HG03575 (cell line): ENCODE measurements at regions not wholly inside any gene's neighbourhood (a gene's known extent, or its start where the extent isn't known, plus 50 kb on each side); places are given as distances from the start of the nearest gene placed in this dataset.
"Not testable (repeated sequence)": the region's sequence is repeated elsewhere in the genome, so short reads cannot be mapped to it uniquely, and the experiment has no call there.

ENCODE experiments used
- ATAC-seq: cut with Tn5 transposase; IDR thresholded peaks from one replicate; pipeline ENCODE4 v1.9.1; 2021; ENCODE audit not compliant: unreplicated experiment, insufficient number of reproducible peaks, low FRiP score; ENCODE audit errors: extremely low read depth

- no peak for ATAC-seq
These were observed 306.7 kb downstream of the CRPPA start for GRCh38 chr7:16114633-16115032.

- ATAC-seq: no peak
These were observed 307.3 kb downstream of the CRPPA start for GRCh38 chr7:16114071-16114470.

- ATAC-seq: no peak
These were observed 308.3 kb downstream of the CRPPA start for GRCh38 chr7:16113058-16113457.

GRCh38 chr7:16106869-16107268 lies 314.5 kb downstream of the CRPPA start:
- ATAC-seq: no peak

GRCh38 chr7:16106300-16106699 lies 315.0 kb downstream of the CRPPA start:
- ATAC-seq: no peak

GRCh38 chr7:16099302-16099849 lies 322.0 kb downstream of the CRPPA start:
- no peak for ATAC-seq

GRCh38 chr7:16098585-16099179 lies 322.7 kb downstream of the CRPPA start:
- no peak for ATAC-seq

- ATAC-seq: no peak
These were observed 323.3 kb downstream of the CRPPA start for GRCh38 chr7:16098058-16098457.

GRCh38 chr7:16095171-16095950 lies 326.0 kb downstream of the CRPPA start:
- ATAC-seq: no peak

GRCh38 chr7:16094651-16095050 lies 326.7 kb downstream of the CRPPA start:
- no peak for ATAC-seq

GRCh38 chr7:16092711-16093110 lies 328.6 kb downstream of the CRPPA start:
- no peak for ATAC-seq

- ATAC-seq: no peak
These were observed 329.5 kb downstream of the CRPPA start for GRCh38 chr7:16091701-16092310.

- ATAC-seq: no peak
These were observed 331.5 kb downstream of the CRPPA start for GRCh38 chr7:16089801-16090200.

- no peak for ATAC-seq
These were observed 332.1 kb downstream of the CRPPA start for GRCh38 chr7:16089191-16089590.

- ATAC-seq: no peak
These were observed 334.6 kb downstream of the CRPPA start for GRCh38 chr7:16086743-16087142.

- not testable (repeated sequence) for ATAC-seq
These were observed 335.6 kb downstream of the CRPPA start for GRCh38 chr7:16085780-16086179.

- ATAC-seq: no peak
These were observed 336.5 kb downstream of the CRPPA start for GRCh38 chr7:16084875-16085274.

GRCh38 chr7:16084370-16084769 lies 337.0 kb downstream of the CRPPA start:
- ATAC-seq: no peak

- no peak for ATAC-seq
These were observed 337.4 kb downstream of the CRPPA start for GRCh38 chr7:16083931-16084330.

GRCh38 chr7:16080131-16080530 lies 341.2 kb downstream of the CRPPA start:
- ATAC-seq: no peak
